ENCODE measurements at regions not wholly inside any gene's neighbourhood (a gene's known extent, or its start where the extent isn't known, plus 50 kb on each side); places are given as distances from the start of the nearest gene placed in this dataset.

- Mint-ChIP-seq H3K4me3 (no peak overlapping the region), H3K27me3 (ENCODE audit: low read depth) (peaks cover 2% of the 10 kb centered on the region), H3K27ac (no peak overlapping the region), H3K4me1 (peaks cover 4 to 10% of the 10 kb centered on the region in 2 experiments), H3K9me3 (no peaks in the 10 kb centered on the region), H3K36me3 (ENCODE audit: insufficient read depth in 1 of 3, low read depth in 3 of 3) (no peaks in the 10 kb centered on the region)
- Histone ChIP-seq H3K4me2 (ENCODE audit: insufficient read depth, insufficient read length, low read length) (no peak overlapping the region), H3K14ac (ENCODE audit: insufficient read depth, low read length) (no peak overlapping the region), H2AK5ac (ENCODE audit: insufficient read length, low read length) (no peak overlapping the region), H3K79me2 (ENCODE audit: insufficient read depth, low read length) (no peaks in the 10 kb centered on the region), H3K27ac (ENCODE audit: insufficient read length, low read depth, low read length) (no peak overlapping the region), H2BK20ac (ENCODE audit: low read depth, low read length, poor library complexity, severe bottlenecking) (no peak overlapping the region), H4K8ac (replicated peaks; ENCODE audit: insufficient read length, low read depth, low read length) (no peak overlapping the region), H4K91ac (ENCODE audit: insufficient read length, low read depth, low read length) (no peak overlapping the region), H3K18ac (ENCODE audit: insufficient read length, low read depth, low read length) (no peak overlapping the region), H3K79me1 (ENCODE audit: insufficient read depth, low read depth, low read length, poor library complexity, severe bottlenecking) (no peaks in the 10 kb centered on the region), H3K27me3 (ENCODE audit: insufficient read depth, low read length) (no peaks in the 10 kb centered on the region), H3K9me3 (ENCODE audit: control insufficient read depth, low read depth, low read length) (no peaks in the 10 kb centered on the region), H3K23me2 (ENCODE audit: insufficient read length, low read depth, low read length, poor library complexity, severe bottlenecking) (no peaks in the 10 kb centered on the region), H3K9ac (ENCODE audit: extremely low read depth, insufficient read length, low read length) (no peak overlapping the region), H3K23ac (ENCODE audit: insufficient read length, low read depth, low read length) (no peak overlapping the region), H2BK15ac (ENCODE audit: low read depth, low read length) (no peak overlapping the region), H4K20me1 (ENCODE audit: control insufficient read depth, insufficient read depth, insufficient read length) (no peaks in the 10 kb centered on the region), H2BK5ac (ENCODE audit: insufficient read length, low read length) (no peak overlapping the region), H2AFZ (ENCODE audit: low read length) (no peak overlapping the region), H4K5ac (ENCODE audit: insufficient read length, low read depth, low read length) (no peak overlapping the region), H3K56ac (ENCODE audit: insufficient read length, low read depth, low read length) (no peak overlapping the region), H3K4me1 (ENCODE audit: insufficient read depth, low read length) (no peaks in the 10 kb centered on the region), H3T11ph (ENCODE audit: low read length) (no peak overlapping the region), H2BK120ac (ENCODE audit: low read depth, low read length, poor library complexity, severe bottlenecking) (no peak overlapping the region), H3K4ac (ENCODE audit: low read depth, low read length) (no peak overlapping the region), H2BK12ac (ENCODE audit: insufficient read length, low read depth, low read length) (no peak overlapping the region)
- TF ChIP-seq CTCF (conservative IDR thresholded peaks at IDR 0.05), result no peak
- no CpG with 5 or more reads among the region's 3 CpGs for WGBS (ENCODE audit: extremely low coverage, insufficient read length, low lambda C conversion rate)
- no peak for DNase-seq
Observed at GRCh38 chr1:184253921-184254320, 132.9 kb upstream of the C1orf21 start.
